ENCODE measurements at regions not wholly inside any gene's neighbourhood (a gene's known extent, or its start where the extent isn't known, plus 50 kb on each side); places are given as distances from the start of the nearest gene placed in this dataset.

GRCh38 chr18:79595876-79596374, 83.7 kb upstream of the CTDP1 start:
- Mint-ChIP-seq H3K4me3 (ENCODE audit: unreplicated experiment) (no peak overlapping the region), H3K4me1 (ENCODE audit: low read depth, unreplicated experiment) (peaks cover 9% of the 10 kb centered on the region), H3K9me3 (ENCODE audit: unreplicated experiment) (peaks cover 10% of the 10 kb centered on the region), H3K36me3 (ENCODE audit: low read depth, unreplicated experiment) (no peaks in the 10 kb centered on the region), H3K27me3 (ENCODE audit: low read depth, unreplicated experiment) (peaks cover 25% of the 10 kb centered on the region), H3K27ac (ENCODE audit: unreplicated experiment) (no peak overlapping the region)
- Histone ChIP-seq H3K27ac (ENCODE audit: low read depth, low read length) (no peak overlapping the region), H3K36me3 (ENCODE audit: insufficient read depth, low read length) (no peaks in the 10 kb centered on the region), H3K27me3 (ENCODE audit: insufficient read depth, low read length) (peaks cover 28% of the 10 kb centered on the region), H3K4me2 (ENCODE audit: low read length) (no peak overlapping the region), H3K4me3 (ENCODE audit: insufficient read depth, low read depth, low read length) (no peak overlapping the region), H2AFZ (ENCODE audit: low read depth, low read length) (no peak overlapping the region), H3K79me2 (ENCODE audit: insufficient read depth, low read length) (no peaks in the 10 kb centered on the region), H3K4me1 (ENCODE audit: insufficient read depth, low read length) (peaks cover 7% of the 10 kb centered on the region), H3K9ac (ENCODE audit: low read length) (no peak overlapping the region), H3K9me3 (ENCODE audit: insufficient read depth, low read depth, low read length) (no peaks in the 10 kb centered on the region), H4K20me1 (ENCODE audit: insufficient read depth, low read length) (no peaks in the 10 kb centered on the region)
- DNase-seq (ENCODE audit: low read depth) (no peak), FAIRE-seq (no peak)
- TF ChIP-seq EZH2 (IDR thresholded peaks at IDR 0.05; ENCODE audit: insufficient read depth, low read length) (no peak), CTCF (IDR thresholded peaks at IDR 0.05; ENCODE audit: insufficient read depth, low read depth, low read length) (no peak)

DNA sequence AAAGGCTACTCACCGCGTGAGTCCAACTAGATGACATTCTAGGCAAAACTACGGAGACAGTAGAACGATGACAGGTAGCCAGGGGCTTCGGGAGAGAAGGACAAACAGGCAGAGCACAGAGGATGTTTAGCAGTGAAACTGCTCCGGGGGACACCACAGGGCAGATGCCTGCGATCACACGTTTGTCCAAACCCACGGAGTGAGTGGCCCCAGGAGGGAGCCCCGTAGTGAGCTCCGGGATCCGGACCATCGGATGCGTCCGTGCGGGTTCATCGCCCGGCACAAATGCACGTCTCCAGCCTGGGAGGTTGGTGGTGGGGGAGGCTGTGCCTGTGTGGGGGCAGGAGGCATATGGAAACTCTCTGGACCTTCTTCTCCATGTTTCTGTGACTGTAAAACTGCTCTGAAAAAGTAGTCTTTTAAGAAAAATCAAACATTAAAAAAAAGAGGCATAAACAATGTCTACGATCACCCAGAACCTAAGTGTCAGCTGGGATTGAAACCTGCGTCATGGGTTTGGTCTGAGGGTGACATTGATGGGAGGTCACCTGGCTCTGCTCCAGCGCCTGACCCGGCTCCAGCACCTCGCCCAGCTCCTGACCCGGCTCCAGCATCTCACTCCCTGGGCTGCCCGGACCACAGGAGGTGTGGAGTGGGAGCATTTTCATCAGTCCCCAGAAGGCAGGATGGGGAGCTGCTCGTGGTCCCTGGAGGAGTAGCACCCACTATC, 83.0 kb upstream of the CTDP1 start:
- peaks cover 28% of the 10 kb centered on the region for H3K27me3 ChIP-seq (ENCODE audit: insufficient read depth, low read length)
- H3K4me3 Mint-ChIP-seq (ENCODE audit: unreplicated experiment): no peak overlapping the region

More for the DNA sequence above, 83.0 kb upstream of the CTDP1 start:
- Histone ChIP-seq H3K36me3 (ENCODE audit: insufficient read depth, low read length) (no peaks in the 10 kb centered on the region), H4K20me1 (ENCODE audit: insufficient read depth, low read length) (no peaks in the 10 kb centered on the region), H3K79me2 (ENCODE audit: insufficient read depth, low read length) (no peaks in the 10 kb centered on the region), H3K4me2 (ENCODE audit: low read length) (no peak overlapping the region), H3K4me3 (ENCODE audit: insufficient read depth, low read depth, low read length) (no peak overlapping the region), H3K4me1 (ENCODE audit: insufficient read depth, low read length) (peaks cover 7% of the 10 kb centered on the region), H3K27ac (ENCODE audit: low read depth, low read length) (no peak overlapping the region), H3K9me3 (ENCODE audit: insufficient read depth, low read depth, low read length) (no peaks in the 10 kb centered on the region), H3K9ac (ENCODE audit: low read length) (no peak overlapping the region), H2AFZ (ENCODE audit: low read depth, low read length) (no peak overlapping the region)
- Mint-ChIP-seq H3K9me3 (ENCODE audit: unreplicated experiment) (peaks cover 10% of the 10 kb centered on the region), H3K27me3 (ENCODE audit: low read depth, unreplicated experiment) (peaks cover 25% of the 10 kb centered on the region), H3K36me3 (ENCODE audit: low read depth, unreplicated experiment) (no peaks in the 10 kb centered on the region), H3K27ac (ENCODE audit: unreplicated experiment) (no peak overlapping the region), H3K4me1 (ENCODE audit: low read depth, unreplicated experiment) (peaks cover 3% of the 10 kb centered on the region)
- DNase-seq (ENCODE audit: low read depth): no peak
- TF ChIP-seq CTCF (IDR thresholded peaks at IDR 0.05; ENCODE audit: insufficient read depth, low read depth, low read length) (no peak), EZH2 (IDR thresholded peaks at IDR 0.05; ENCODE audit: insufficient read depth, low read length) (no peak)
- FAIRE-seq: no peak

Data from astrocyte (in vitro differentiated cells and primary cell).